NCI-H1417 (cell line): ENCODE measurements at regions not wholly inside any gene's neighbourhood (a gene's known extent, or its start where the extent isn't known, plus 50 kb on each side); places are given as distances from the start of the nearest gene placed in this dataset.
"Not testable (repeated sequence)": the region's sequence is repeated elsewhere in the genome, so short reads cannot be mapped to it uniquely, and the experiment has no call there.

Experiments used
- DNase-seq, 3 experiments: peaks; one replicate each; lab custom pipeline; 2025; lab: John Stamatoyannopoulos, UW

DNA sequence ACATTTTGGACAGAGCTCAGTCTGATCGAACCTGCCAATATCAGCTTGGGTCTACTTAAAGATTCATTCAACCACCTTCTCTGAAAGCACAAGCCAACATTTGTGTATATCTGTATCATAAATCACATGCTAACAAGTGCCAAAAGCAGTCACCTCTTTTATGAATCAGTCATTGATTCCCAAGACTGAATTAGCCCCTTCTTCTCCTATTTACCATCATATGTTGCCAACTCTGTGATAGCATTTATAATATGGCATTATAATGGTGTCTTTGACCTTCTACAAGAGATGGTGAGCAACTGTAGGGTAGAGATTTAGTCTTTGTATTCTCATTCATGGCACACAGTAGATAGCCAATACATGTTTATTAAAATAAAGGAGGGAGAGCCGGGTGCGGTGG, 61.4 kb downstream of the DDX53 start:
- no peak for DNase-seq

DNA sequence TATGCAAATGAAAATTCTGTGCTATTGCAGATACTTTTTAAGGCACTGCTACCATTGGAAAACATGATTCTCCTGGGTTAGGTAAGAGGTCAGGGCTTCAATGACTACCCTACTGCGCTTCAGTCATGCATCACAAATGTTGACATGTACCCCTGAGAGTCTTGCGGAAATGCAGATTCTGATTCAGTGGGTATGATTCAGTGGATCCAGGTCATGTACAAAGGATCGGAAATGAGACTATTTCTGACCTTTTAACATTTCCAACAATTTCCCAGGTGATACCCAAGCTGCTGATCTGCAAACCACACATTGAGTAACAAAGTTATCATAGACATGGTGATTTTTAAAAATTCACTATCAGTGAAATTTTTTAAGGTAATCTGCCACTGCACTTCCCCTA, 62.6 kb downstream of the DDX53 start:
- DNase-seq, result no peak

DNA sequence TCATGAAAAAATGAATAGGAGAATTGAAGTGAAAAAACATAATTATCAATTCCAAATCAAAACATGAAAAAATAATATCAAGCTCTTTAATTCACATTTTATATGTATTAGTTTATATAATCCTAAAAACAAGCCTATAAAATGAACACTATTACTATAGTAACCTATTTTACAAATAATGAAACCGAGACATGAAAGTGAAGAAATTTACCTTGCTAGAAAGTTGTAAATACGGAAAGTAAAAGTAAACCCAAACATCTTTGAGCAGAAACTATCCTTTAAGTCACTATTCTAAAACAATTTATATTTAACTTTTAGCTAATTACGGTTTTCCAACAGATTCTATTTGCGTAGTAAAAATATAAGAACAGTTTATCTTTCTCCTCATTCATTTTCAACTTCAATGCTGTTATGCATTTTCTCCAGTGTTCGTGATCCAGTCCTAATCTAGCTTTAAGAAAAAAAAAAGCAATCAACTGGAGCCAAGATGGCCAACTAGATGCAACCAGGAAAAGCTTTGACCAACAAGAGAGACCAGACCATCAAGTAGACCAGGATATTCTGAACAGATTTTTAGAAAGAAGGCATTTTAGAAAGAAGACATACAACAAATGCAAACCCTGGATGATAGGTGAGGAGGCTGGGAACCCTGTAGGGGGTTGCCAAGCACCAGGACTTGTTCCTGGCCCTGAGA, 67.0 kb downstream of the DDX53 start:
- DNase-seq, result no peak

DNA sequence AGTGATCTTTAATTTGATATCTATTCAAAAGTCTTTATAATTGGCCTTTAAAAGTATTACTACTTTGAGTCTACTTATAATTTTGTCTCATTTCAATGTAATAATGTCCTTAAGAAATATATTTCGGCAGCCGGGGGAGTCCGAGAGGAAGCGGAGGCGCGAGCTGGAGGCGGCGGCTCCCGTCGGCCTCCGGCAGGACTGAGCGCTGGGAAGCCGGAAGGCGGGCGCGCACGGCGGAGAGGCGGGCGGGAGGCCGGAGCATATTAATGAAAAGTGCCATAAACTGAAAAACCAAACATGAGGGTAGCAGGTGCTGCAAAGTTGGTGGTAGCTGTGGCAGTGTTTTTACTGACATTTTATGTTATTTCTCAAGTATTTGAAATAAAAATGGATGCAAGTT, 75.7 kb downstream of the DDX53 start:
- not testable (repeated sequence) for DNase-seq

DNA sequence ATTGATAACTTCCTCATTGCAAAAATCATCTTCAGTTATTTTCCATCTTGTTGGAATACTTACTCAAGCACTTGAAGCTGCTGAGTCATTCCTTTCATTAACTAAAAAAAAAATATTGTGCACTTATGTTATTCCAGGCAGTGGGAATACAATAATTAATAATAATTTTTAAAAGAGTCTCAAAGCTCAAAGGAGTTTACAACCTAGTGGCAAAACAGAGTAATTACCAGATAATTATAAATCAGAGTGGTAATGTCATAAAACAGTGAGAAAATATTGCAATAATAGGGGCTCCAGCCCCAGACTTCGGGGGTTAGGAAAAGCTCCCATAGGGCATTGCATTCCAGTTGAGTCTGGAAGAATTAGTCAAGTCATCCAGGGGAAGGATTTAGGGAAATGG, 79.6 kb downstream of the DDX53 start:
- no peak for DNase-seq

DNA sequence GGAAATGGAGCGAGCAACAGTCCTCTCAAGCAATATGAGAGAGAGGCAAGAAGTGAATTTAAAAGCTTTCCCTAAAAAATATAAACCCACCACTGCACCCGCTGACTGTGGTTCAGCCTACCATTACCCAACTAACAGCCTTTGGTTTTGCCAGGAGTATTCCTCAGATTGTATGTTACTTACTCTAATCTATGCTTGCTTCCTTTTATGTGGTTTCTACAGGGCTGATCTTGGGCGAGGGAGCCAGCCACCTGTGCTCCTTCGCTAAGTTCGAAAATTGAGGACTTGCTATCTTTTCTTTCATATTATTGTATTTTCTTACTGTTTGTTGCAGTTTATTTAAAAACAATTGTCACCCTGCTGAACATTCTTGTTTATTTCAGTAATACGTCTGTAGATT, 101.1 kb downstream of the DDX53 start:
- no peak for DNase-seq

DNA sequence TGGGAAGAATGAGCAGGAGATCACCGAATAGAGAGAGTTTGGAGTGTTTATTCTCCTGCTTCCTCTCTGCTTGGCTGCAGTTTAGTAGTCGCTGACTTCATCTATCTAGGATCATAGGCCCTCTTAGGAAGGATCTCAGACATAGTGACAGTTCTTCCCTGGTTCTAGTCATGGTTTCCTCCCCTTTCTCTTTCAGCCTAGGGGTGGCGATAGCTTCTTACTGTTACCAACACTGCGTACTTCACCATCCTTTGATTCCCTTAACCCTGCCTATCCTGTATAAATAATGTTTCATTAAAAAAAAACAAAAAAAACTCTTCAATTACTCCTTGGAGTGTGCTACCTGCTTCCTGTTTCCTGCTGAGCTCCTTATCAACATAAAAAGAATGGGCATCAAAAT, 103.8 kb downstream of the DDX53 start:
- no peak for DNase-seq

DNA sequence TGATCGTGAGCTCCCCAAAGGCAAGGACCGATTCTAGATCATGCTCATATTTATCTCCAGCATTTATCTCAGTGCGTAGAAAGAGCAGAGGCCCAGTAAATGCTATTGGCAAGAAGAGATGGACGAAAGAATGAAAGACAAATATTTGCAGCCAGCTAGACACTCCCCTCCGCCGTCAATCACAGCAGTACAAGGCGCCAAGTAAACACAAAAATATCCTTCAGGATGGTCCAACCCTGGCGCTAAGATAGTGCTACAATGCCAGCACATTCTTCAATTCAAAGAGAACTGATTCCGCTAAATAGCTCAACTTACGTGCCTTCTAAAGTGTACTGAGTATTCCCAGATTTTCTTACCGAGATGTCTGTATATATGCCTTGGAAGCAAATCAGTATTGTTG, 114.5 kb downstream of the DDX53 start:
- DNase-seq, result no peak

DNA sequence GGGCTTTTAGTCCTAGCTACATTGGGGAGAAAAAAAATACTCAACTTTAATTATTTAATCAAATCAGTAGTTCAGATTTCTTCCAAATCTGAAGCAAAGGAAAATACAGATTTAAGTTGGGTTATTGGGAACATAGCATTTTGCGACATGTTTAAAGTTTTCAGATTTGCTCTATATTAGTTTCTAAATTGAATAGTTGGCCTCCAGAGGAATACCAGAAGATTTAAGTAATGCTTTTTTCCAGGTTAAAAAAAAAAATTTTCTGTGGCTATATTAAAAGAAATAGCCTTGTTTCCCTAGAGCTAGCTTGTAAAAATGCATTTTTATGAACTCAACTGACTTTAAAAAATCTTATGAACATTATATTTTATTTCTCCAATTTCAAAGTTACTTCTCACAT, 115.9 kb downstream of the DDX53 start:
- DNase-seq, result no peak

DNA sequence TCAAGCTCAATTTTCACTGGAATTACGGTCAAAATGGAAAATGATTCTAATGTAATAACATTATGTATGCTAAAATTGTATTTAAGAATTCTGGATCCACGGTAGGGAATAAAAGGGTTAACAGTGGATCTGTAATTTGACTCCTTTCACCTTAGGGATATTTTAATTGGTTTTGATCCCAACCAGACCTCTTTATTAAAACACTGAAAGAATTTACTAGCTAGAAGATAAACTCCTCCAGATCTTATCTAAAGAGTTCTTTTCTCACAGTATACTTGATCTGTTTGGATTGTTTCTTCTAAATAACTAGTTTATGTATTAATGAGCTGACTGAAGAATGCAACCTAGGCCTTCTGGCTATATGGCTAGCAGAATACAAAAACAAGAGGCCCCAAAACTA, 118.4 kb downstream of the DDX53 start:
- no peak for DNase-seq

DNA sequence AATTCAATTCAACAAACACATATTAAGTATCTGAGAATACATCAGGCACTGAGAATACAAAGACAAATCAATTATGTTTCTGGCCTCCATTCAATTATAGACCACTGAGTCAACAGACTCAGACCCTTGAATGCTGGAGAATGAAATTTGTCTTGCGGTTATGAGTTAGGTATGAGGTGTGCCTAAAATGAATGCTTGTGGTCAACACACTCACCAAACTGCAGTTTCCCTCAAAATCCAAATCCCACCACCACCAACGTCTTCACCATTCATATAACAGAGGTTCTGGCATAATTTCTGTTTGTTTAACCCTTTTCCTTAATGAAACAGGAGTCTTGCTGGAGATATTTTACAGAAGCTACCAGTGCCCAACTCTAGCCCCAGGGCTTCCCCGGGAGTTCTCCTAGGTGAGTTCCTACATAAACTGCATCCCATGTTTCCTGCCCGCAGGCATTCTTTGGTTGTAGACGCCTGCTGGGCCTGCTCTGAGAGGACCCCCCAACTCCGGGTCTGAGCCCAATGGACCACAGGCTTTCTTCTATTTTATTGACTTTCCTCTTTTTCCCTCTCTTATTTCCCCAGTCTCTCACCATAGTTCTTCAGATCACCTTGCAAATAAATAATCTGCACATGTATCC, 119.2 kb downstream of the DDX53 start:
- peak in 2 of 3 experiments; percentile 26 to 65 for DNase-seq

DNA sequence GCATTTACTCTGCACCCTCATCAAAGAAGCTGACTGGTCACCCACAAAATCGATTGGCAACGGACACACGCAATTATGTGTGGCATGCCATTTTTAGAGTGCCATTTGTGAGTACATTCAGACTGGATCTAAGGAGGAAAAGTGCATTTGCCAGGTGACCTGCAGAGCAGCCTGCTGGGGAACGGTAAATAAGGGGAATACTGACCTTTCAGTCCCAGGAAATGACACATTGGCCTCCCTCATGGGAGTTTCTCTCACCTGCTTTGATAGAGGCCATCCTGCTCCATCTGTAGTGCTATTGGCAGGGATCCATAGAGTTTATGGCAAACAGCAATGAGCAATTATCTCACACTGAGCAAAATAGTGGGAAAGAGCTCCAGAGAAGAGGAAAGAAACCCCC, 127.8 kb downstream of the DDX53 start:
- DNase-seq, result peak in 2 of 3 experiments; percentile 45 to 83

DNA sequence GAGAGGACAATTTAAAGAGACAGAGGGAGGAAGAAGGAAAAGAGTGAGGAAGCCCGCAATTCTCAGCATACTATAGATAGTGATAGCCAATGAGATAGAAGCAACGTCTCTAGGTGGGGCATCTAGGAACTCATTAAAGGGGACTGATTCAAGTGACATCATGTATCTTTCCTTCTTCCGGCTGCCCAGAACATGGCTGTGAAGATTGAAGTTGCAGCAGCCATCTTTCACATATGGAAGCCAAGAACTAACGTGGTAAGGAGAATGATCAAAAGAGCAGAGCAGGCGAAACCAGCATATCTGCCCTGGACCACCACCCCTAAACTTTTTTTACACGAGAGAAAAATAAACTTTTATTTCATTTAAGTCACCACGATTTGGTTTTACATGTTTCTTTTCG, 133.8 kb downstream of the DDX53 start:
- no peak for DNase-seq

DNA sequence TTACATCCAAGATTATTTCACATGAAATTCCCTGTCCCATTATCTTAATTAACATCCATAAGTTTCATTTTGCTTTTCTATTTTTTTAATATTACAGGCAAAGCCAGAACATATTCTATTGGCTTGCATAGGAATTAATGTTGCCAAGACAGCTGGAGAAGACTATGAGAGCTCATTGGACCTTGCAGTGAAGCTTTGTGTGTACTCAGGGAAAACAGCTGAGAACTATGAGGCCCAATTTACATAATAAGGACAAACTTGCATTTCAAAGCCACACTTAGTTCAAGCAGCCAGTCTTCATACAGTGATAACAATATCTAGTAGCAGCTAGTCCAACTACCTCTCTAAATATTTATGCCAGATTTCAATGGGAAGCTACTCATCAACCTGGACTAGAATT, 134.4 kb downstream of the DDX53 start:
- no peak for DNase-seq

DNA sequence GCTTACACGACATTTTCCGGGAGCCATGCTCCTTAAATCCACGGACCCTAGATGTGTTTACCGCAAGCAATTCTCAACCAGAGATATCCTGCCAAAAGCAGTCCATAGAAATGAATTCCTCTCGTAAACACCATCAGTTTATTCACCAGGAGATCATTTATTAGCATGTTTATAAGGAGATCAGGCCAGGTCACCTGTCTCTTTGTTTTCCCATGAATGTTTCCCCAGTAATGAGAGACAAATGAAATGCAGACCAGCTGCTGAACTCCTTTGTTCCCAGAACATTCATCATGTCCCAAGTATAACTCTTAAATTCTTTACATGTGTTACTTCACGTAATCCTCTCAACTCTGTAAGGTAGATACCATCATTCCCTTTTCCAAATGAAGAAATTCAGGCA, 137.1 kb downstream of the DDX53 start:
- peak in 1 of 3 experiments; percentile 24 for DNase-seq

DNA sequence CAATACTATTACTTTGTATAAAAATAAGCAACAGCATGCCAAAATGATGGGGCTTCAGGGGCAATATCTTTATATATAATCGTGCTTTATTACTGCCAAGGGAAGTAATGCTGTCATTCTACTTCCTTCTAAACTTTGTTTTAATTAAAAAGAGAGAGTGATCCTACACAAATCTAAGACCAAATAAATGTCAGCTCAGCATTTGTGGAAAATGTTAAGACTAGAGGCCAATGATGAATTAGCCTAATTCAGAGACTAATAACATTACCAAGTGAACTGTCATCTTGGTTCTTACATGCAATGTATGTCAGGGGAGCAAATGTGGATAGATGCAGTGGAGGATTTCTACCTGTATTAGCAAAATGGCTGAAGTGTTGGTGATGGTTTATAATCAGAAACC, 166.4 kb upstream of the PTCHD1 start:
- DNase-seq, result no peak

DNA sequence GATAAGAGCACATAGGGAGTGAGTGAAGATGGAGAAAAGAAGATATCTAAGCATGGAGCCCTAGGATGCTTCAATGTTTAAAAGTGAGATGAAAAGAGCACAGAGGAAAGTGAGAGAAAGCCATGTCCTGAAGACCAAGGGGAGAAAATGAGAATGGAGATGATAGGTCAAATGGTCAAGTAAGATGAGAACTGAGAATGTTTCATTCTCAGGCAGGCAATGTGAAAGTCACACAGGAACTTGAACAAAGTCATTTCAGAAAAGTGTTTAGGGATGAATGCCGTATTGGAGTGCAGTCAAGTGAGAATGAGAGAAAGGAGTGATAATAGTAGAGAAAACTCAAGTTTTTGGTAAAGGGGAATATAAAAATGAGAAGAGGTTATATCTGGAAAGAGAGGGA, 148.7 kb upstream of the PTCHD1 start:
- no peak for DNase-seq

DNA sequence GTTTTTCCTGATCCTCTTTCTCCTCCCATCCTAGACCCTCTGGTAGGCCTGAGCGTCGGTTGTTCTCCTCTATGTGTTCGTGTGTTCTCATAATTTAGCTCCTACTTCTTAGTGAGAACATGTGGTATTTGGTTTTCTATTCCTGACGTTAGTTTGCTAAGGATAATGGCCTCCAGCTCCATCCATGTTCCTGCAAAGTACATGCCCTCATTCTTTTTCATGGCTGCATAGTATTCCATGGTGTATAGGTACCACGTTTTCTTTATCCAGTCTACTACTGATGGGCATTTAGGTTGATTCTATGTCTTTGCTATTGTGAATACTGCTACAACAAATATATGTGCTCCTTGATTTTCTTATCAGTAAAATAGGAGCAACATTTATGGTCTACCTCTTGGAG, 146.8 kb upstream of the PTCHD1 start:
- no peak for DNase-seq

DNA sequence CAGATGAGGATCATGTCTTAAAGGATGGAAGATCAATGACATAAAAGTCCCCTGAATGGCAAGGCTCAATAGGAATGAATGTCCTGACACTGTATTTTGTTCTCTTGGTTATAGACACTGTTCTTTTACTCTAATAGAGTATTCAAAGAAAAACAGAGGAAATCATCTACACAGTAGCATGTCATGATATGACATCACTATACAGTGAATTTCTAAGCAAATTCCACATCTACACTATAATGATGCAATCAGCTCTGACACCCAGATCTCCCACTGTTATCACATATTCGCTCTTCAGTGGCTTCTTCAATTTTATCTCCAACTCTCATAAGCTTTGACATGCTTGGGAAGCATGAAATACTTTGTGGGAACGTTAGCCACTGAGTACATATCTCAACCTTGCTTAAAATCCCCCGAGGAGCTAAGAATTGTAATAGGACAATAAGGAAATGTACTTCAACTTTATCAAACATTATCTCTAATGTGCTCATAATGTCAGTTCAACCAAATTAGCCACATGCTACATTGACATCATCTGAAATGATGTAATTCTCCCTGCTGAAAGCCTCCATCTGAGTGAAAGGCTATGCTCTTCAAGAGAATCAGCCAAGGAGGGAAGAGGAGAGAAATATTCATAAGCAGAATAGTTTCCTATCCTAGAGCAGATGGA, 139.6 kb upstream of the PTCHD1 start:
- DNase-seq, result no peak

DNA sequence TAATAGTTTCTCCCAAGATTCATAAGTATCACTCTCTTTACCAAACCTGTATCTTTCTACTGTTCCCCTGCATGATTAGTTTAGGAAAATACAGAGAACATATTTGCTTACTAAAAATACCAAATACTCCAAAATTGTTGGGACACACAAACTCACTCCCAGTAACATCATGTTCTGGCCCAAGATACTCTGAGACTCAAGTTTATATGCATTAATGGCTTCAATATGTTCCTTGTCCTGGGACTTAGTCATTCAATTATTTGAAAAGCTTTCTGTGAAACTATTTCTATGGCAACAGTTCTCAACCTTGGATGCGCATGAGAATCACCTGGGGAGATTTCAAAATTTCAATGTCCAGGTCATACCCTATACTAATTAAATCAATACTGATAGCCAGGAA, 138.9 kb upstream of the PTCHD1 start:
- no peak for DNase-seq

DNA sequence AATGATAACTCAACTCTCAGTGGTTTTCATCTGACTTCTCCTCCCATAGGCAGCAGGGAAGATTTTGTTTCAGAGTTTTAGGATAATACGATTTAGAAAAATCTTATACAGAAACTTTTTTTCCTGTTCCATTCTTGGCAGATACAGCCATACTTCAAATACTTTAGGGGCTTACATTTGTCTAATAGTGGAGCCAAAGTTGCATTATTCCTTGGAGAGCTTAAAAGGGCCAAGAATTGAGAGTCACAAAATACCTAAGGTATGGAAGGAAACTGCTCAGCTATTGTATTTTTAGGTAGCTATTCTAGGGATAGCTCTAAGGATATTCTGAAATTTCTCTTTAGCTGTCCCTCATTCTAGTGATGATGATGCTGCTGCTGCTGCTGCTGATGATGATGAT, 132.9 kb upstream of the PTCHD1 start:
- no peak for DNase-seq

DNA sequence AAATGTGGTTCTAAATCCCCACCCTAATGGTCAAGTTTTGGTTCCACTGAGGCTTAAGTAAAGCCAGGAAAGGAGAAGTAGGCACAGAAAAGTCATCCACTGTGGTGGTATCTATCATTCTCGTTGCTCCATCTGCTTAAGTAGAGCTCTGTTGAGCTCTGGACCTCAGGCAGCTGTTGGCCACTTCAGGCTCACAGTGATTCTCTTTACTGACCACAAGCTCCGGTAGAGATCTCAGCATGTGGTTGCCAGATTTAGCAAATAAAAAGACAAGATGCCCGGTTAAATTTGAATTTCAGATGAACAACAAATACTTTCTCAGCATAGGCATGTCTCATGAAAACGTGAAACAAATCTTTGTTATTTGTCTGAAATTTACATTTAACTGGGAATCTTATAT, 132.3 kb upstream of the PTCHD1 start:
- no peak for DNase-seq

DNA sequence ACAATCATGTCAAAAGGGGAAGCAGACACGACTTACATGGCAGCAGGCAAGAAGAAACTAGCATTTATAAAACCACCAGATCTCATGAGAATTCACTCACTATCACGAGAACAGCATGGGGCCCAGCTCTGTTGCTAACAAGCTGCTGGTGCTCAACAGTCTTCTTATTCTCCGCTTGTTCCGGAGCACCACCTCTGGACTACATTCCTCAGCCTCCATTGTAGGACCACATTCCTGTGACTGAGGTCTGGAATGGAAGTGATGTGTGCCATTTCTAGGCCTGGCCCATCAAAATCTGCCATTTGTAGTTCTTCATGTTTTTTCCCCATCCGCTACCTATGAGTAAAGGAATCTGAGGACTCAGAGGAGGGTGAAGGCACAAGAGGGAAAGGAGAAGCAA, 111.5 kb upstream of the PTCHD1 start:
- no peak for DNase-seq

DNA sequence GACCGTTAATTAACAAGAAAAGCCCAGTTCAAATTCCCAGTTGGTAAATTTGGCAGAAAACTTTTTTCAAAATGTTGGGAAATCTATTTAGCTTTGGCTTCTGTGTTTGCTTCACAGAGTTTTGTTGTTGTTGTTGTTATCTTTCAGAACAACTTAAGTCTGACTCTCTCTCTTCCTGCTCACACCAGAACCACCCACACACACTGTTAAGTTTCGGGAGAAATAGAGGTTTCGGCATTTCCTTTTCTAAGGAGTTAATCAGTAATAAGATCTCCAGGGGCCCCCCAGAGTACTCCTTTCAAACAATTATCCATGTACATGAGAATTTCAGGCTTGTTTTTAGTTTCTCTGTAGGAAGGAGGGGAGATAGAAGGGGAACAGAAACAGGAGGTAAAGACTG, 106.2 kb upstream of the PTCHD1 start:
- DNase-seq, result no peak
